Activated CD4-positive, alpha-beta T cell treated with anti-CD3 and anti-CD28 coated beads for 48 hours (primary cell): ENCODE measurements at regions not wholly inside any gene's neighbourhood (a gene's known extent, or its start where the extent isn't known, plus 50 kb on each side); places are given as distances from the start of the nearest gene placed in this dataset.

ENCODE experiments used
- DNase-seq: peaks from one replicate; pipeline ENCODE4 v3.0.0-alpha.2; 2020

DNA sequence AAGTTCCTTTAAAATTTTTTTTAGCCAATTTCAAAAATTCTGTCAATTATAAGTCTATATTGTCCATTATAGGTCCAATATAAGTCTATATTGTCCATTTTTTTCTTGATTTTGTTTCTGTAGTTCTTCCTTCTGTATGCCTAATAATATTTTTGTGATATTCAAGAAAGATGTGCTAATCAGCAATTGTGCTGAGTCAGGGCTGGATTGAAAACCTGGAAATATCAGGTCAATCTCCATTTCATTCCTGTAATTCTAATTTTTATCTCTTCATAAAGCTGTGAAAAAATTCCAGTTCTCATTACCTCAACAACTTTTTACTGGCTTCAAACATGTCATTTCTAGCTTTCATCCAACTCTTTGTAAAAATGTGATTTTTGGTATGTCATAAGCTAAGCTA is 353.7 kb downstream of the SLITRK6 start:
- no peak for DNase-seq

DNA sequence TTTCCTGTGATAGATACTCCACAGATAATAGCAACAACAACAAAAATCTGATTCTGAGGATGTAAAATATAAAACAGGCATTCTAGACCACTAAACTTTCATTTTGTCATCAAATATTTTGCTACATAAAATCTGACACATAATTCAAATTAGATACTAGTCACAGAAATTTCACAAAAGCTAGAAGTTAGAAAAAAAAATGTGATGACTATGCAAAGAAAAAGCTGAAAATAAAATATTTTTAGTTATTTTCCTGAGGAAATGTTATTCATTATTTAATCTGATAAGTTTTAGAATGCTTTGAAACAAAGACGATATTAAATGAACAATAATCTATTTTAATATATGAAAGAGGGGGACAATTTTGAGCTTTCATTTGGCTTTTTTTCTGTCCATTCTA is 357.2 kb downstream of the SLITRK6 start:
- DNase-seq: no peak

GRCh38 chr13:85441364-85441763 is 357.9 kb downstream of the SLITRK6 start:
- no peak for DNase-seq

GRCh38 chr13:85436029-85436428 is 363.2 kb downstream of the SLITRK6 start:
- DNase-seq: no peak

DNA sequence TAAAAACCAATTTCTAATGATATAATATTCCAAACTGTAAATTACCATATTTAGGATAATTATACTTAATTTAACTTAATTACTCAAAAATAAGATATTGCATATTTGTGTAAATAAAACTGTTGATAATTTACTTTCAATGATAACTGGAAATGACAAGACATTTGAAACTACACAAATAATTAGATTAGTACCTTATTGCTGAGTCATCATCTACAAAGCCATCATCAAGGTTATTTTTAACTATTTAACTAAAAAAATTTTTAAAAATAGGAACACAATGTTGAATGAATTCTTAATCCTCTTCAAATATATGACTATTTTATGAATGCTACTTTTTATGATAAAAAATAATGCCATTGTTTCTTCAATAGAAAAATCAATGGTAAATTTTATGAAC is 364.3 kb downstream of the SLITRK6 start:
- no peak for DNase-seq

DNA sequence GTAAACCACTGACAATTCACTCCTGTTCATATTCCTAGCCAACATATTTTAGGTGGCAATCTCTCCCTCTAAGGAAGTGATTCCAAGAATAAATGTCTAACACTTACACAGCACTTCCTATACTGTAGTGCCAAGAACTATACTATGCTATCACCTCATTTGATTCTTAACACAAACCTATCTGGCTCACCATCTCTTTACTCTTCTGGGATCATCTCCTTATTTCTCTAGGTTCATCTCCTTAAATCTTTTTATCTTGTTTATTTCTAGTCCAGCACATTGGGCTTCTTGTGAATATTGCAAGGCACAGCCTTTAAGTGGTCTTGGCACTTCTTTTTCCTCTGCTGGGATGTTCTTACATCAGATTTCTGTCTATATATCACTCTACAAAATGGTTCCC is 366.3 kb downstream of the SLITRK6 start:
- DNase-seq: no peak

- no peak for DNase-seq
Measured at GRCh38 chr13:85431720-85432119, 367.5 kb downstream of the SLITRK6 start.

DNA sequence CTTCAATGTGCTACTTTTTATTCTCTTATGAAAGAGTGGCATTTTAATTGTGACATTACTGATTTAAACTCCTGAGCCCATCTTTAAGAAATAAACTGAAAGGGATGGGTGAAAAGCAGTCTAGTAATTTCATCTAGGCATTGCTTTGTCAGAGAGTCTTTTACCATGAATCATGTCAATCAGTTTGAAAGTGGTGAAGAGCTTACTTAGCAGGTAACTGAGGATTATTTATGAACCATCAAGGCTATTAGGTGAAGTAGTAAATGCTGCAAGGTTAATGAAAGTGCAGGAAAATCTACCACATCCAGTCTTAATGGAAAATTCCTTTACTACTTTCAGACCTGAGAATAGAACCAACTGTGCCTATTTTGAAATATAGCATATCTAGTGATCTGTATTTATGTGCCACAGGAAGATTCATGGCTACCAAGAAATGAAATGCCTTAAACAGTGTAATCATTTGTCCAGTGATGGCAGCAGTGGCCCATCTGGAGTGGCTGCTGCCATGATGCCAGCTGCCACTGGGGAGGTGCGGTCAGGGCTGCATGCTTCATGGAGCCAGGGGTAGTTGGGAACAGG is 368.9 kb downstream of the SLITRK6 start:
- no peak for DNase-seq

- DNase-seq: no peak
Measured at GRCh38 chr13:85427416-85427815, 371.8 kb downstream of the SLITRK6 start.

DNA sequence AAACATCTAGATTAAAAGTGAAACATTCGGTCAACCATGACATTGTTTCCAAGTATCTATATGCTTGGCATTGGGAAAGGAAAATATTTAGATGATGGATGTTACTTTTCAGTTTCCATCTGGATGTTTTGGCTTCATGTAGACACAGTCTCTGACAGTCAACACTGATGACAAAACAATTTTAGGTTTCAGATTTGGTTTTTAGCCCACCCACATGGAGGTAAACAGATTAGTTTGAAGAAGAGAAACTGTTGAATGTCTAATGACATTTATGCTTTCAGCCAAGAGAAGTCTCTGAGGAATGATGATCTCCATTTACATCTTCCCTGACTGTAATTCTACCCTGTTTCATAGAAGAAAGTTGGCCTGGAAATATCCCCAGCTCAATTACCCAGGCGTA is 379.1 kb downstream of the SLITRK6 start:
- DNase-seq: no peak

DNA sequence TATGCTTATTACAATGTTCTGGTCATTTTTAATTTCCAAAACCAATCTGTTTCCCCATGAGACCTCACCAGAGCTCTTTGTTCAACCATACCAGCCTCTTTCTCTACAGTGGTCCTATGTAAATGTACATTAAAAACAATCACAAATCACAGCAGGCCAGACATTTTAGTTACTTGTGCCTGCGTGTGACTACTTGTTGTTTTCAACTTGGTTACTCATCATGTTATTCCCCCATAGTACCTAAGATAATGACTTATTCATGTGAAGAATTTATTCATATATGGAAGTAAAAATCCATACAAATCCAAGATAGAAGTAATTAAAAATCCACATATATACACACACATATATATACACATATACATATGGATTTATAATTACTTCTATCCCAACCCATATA is 379.6 kb downstream of the SLITRK6 start:
- no peak for DNase-seq

DNA sequence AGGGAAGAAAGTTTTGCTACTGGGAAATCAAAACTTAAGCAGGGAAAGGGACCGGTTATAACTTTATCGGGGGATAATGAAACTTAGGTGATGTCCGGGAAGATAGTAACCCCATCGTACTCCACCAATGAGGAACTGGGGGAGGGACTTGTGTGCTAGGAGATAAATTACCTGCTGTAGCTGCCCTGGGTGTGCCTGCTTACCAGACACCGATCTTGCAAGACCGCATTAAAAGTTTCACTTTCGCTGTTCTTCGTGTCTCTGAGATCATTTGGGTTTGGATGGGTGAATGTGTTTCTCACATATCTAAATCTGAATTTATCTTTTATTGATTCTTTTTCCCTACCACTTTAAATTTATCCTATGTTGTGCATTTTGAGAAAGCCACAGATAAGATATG is 381.4 kb downstream of the SLITRK6 start:
- DNase-seq: no peak

DNA sequence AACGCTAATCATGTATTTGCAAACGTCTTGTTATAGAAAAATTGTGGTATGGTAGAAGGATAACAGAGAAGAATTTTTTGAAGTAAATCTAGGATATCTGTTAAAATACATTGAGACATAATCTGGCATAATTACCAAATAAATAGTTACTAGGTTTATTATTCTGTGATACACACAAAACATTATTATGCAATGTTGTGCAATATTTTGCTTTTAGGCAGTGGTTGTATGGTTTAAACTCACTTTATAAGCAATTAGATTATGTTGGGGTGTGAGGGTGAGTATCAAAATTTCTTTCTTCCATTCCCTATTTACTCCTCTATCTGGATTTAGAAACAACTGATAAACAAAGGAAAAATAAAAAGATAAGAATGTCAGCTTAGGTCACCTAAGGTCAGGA is 385.6 kb downstream of the SLITRK6 start:
- DNase-seq: no peak

DNA sequence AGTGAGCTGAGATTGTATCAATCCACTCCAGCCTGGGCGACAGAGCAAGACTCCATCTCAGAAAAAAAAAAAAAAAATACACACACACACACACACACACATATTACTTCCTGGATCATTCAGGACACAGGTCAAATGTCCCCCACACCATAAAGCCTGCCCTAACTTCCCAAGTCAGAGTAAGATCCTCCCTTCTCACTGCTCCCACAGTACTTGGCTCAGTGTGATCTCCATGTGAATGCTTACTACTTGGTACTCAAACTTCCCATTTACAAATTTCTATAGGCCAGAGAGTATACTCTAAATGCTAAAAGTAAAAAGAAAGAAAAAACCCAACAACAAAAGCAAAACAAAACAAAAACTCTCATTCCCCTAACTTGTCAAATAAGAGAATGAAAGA is 386.8 kb downstream of the SLITRK6 start:
- DNase-seq: no peak

DNA sequence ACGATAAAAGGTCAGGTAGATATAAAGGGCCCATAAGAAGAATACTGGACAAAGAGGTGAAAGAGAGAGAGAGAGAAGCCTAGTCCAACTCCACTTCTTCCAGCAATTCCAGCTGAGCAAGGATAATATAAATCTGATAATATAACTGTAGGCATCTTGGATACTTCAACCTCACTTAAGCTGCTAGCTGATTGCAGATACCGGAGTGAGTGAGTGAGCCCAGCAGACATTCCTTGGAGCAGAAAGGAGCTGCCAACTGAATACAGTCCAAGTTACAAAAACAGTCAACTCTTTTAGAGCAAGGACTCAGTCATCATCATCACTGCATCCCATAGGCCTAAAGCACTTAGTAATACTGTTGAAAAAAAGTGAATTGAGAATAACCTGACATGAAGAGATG is 387.6 kb downstream of the SLITRK6 start:
- DNase-seq: no peak

DNA sequence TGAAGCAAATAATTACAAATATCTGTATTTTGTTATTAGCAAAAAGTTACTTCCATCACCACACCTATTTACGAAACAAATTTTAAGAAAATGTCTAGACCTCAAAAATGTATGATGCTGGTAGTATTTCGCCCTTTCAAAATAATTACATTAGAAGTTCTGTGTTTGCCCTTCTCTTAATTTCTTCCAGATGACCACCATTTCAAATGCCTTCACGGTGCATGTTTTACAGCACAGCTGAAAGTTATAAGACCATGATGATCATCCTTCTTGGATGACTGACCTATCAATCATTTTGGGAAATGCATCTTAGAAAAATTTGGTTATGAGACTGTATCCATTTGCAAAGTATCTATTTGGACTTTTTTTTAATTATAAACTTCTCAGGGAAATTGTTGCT is 390.8 kb downstream of the SLITRK6 start:
- no peak for DNase-seq

- no peak for DNase-seq
Measured at GRCh38 chr13:85406269-85406975, 392.8 kb downstream of the SLITRK6 start.

GRCh38 chr13:85405316-85405897 is 393.8 kb downstream of the SLITRK6 start:
- DNase-seq: no peak

DNA sequence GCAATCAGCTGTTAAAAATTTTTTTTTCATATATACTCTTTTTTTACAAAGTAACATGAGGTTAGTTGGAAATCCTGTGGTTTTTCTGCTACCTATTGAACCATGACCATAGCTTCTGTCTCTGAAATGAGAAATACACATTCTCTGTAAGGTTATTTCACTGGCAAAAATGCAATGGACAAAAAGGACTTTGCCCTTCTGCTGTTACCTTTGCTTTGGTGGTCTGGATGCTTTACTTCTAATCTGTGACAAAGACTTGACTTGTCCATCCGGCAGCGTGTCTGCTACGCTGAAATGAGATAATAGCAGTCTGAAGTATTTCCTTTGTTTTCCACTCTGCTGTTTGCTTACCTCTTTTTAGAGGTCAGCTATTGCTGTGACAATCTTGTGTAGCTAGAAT is 412.8 kb downstream of the SLITRK6 start:
- no peak for DNase-seq

DNA sequence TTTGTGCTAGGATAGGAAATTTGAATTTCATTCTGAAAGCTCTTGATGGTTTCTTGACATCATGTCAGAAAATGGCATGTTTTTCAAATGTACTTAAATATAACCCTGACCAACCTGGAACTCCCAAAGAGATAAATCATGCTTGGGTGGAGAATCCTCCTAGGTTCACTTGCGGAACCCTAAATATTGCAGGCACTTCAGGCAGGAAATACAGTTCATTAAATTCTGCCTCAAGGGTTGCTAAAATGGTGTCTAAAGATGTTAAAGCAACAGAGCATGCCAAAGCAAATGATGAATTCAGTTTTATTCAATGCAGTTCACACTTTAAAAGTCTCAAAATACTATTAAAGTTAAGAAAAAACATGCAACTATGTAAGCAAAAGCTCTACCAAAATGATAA is 415.9 kb downstream of the SLITRK6 start:
- no peak for DNase-seq

GRCh38 chr13:85381082-85381481 is 418.1 kb downstream of the SLITRK6 start:
- DNase-seq: no peak

GRCh38 chr13:85379991-85380390 is 419.2 kb downstream of the SLITRK6 start:
- no peak for DNase-seq

GRCh38 chr13:85379433-85379832 is 419.8 kb downstream of the SLITRK6 start:
- no peak for DNase-seq

DNA sequence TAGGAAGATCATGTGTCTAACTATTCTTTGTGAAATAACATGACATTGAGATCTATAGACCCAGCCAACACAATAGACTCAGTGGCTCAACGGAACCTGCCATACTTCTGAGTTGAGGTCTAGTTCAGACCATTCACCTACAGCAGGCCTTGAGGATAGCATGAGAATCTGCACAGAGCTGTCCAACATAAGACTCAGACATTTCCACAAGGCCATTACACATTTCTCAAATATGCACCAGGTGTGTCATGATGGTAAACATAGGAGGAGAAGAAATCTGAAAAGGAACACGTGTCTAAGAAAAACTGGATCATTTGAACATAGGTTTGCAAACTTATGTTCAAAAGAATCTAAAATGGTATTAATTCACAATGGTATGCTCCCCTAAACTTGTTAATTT is 421.4 kb downstream of the SLITRK6 start:
- no peak for DNase-seq

DNA sequence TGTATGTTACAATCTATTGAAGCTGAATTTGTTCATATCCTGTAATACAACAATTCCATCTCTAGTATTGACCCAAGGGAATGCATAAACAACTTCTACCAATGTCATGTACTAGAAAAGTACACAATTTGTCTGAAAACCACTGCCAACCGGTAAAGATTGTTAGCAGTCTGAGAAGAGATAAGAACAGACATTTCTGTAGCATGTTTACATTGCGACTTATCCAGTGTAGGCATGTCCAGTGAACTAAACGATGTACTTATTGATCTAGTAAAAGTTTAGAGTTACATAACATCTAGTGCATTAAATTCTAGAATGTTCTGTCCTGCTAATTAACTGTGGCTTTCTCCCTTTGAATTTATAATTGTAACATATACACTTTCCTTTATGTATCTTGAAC is 425.9 kb downstream of the SLITRK6 start:
- no peak for DNase-seq
